ENCODE measurements at regions not wholly inside any gene's neighbourhood (a gene's known extent, or its start where the extent isn't known, plus 50 kb on each side); places are given as distances from the start of the nearest gene placed in this dataset.

GRCh38 chr10:85187047-85187446 lies 858.7 kb downstream of the CCSER2 start:
- TF ChIP-seq CTCF (IDR thresholded peaks at IDR 0.05): no peak
- no peak for TF ChIP-seq POLR2A (IDR thresholded peaks at IDR 0.05)
- H3K4me3 ChIP-seq (ENCODE audit: low read depth, poor library complexity, severe bottlenecking): no peak overlapping the region
- whole genome bisulfite sequencing, 2 donors: 49 to 61% methylated on average over 2 of the region's 2 CpGs
- intact Hi-C loops (cut with DNase I; ENCODE audit: low total_unique reads): no loop called here
- no peak for DNase-seq (ENCODE audit: low spot score in 2 of 2)

- DNase-seq (ENCODE audit: low spot score in 2 of 2): no peak
- 57 to 74% methylated on average over 3 of the region's 3 CpGs for WGBS, 2 donors
- no peak for TF ChIP-seq POLR2A (IDR thresholded peaks at IDR 0.05)
- no peak for TF ChIP-seq CTCF (IDR thresholded peaks at IDR 0.05)
- intact Hi-C loops (cut with DNase I; ENCODE audit: low total_unique reads): no loop called here
- no peak overlapping the region for H3K4me3 ChIP-seq (ENCODE audit: low read depth, poor library complexity, severe bottlenecking)
These were observed 860.5 kb downstream of the CCSER2 start for GRCh38 chr10:85188770-85189484.

GRCh38 chr10:85193796-85194195 lies 865.4 kb downstream of the CCSER2 start:
- intact Hi-C loops (cut with DNase I; ENCODE audit: low total_unique reads): no loop called here
- no peak overlapping the region for H3K4me3 ChIP-seq (ENCODE audit: low read depth, poor library complexity, severe bottlenecking)
- 55 to 67% methylated on average over 3 of the region's 3 CpGs for WGBS, 2 donors
- no peak for DNase-seq (ENCODE audit: low spot score in 2 of 2)
- TF ChIP-seq POLR2A (IDR thresholded peaks at IDR 0.05): no peak
- no peak for TF ChIP-seq CTCF (IDR thresholded peaks at IDR 0.05)

GRCh38 chr10:85194706-85195105 lies 866.3 kb downstream of the CCSER2 start:
- no peak for DNase-seq (ENCODE audit: low spot score in 2 of 2)
- H3K4me3 ChIP-seq (ENCODE audit: low read depth, poor library complexity, severe bottlenecking): no peak overlapping the region
- intact Hi-C loops (cut with DNase I; ENCODE audit: low total_unique reads): no loop called here
- 85 to 96% methylated on average over 1 of the region's 1 CpG for WGBS, 2 donors
- no peak for TF ChIP-seq CTCF (IDR thresholded peaks at IDR 0.05)
- no peak for TF ChIP-seq POLR2A (IDR thresholded peaks at IDR 0.05)

- intact Hi-C loops (cut with DNase I; ENCODE audit: low total_unique reads): no loop called here
- no peak for DNase-seq (ENCODE audit: low spot score in 2 of 2)
- TF ChIP-seq POLR2A (IDR thresholded peaks at IDR 0.05) (no peak), CTCF (IDR thresholded peaks at IDR 0.05) (no peak)
- WGBS, 2 donors: 68 to 69% methylated on average over 2 of the region's 2 CpGs
- H3K4me3 ChIP-seq (ENCODE audit: low read depth, poor library complexity, severe bottlenecking): no peak overlapping the region
These were observed 867.2 kb downstream of the CCSER2 start for GRCh38 chr10:85195596-85195995.

GRCh38 chr10:85204814-85205213 lies 876.4 kb downstream of the CCSER2 start:
- intact Hi-C loops (cut with DNase I; ENCODE audit: low total_unique reads): no loop called here
- H3K4me3 ChIP-seq (ENCODE audit: low read depth, poor library complexity, severe bottlenecking): no peak overlapping the region
- DNase-seq (ENCODE audit: low spot score in 2 of 2): no peak
- TF ChIP-seq POLR2A (IDR thresholded peaks at IDR 0.05): no peak
- no peak for TF ChIP-seq CTCF (IDR thresholded peaks at IDR 0.05)
- WGBS, 2 donors: 65 to 68% methylated on average over 5 of the region's 5 CpGs

Data from lower leg skin (tissue), 4 donors.